Common myeloid progenitor, CD34-positive (primary cell): ENCODE measurements at regions not wholly inside any gene's neighbourhood (a gene's known extent, or its start where the extent isn't known, plus 50 kb on each side); places are given as distances from the start of the nearest gene placed in this dataset.

Experiments
- CTCF ChIA-PET: fragments of 350-600 bp; sonication (Branson Sonifier 250); formaldehyde crosslinking; loops from one replicate; lab custom pipeline; 2021; ENCODE audit warnings: antibody characterized with exemption; lab: Charles Lee
- POLR2A ChIA-PET: fragments of 350-600 bp; sonication (Branson Sonifier 250); formaldehyde crosslinking; loops from one replicate; lab custom pipeline; 2021; ENCODE audit warnings: antibody characterized with exemption; lab: Charles Lee
- DNase-seq, 3 donors: peaks; one replicate each; pipeline versions ENCODE4 v3.0.0 to v3.0.0-alpha.2; 2013
- H3K27ac ChIP-seq, 2 experiments: 1 replicate in 1 of 2; 2 replicates in 1 of 2; pipeline ENCODE4 v1.7.0; 2013; ENCODE audit warnings: inconsistent platforms in 2 of 2, low read length in 2 of 2, mild to moderate bottlenecking in 2 of 2, low read depth in 1 of 2, moderate library complexity in 1 of 2; ENCODE audit not compliant: severe bottlenecking in 2 of 2, insufficient read depth in 1 of 2, poor library complexity in 1 of 2
- H3K27me3 ChIP-seq, 5 experiments: replicated peaks in 2 of 5; 1 replicate in 3 of 5; 2 replicates in 2 of 5; pipeline versions ENCODE4 v1.6.1 to v1.7.0; 2013; ENCODE audit warnings: low read length in 4 of 5, mild to moderate bottlenecking in 2 of 5, moderate library complexity in 2 of 5, inconsistent platforms in 1 of 5; ENCODE audit not compliant: insufficient read depth in 5 of 5, control insufficient read depth in 4 of 5
- H3K36me3 ChIP-seq, 4 experiments: 1 replicate in 2 of 4; 2 replicates in 2 of 4; pipeline versions ENCODE4 v1.6.1 to v1.7.0; 2013; ENCODE audit warnings: low read length in 3 of 4, control low read depth in 1 of 4, mild to moderate bottlenecking in 1 of 4; ENCODE audit not compliant: control insufficient read depth in 4 of 4, insufficient read depth in 4 of 4
- H3K4me1 ChIP-seq, 4 experiments: 1 replicate in 3 of 4; 2 replicates in 1 of 4; pipeline versions ENCODE4 v1.6.1 to v1.7.1; 2013; ENCODE audit warnings: low read length in 3 of 4, mild to moderate bottlenecking in 3 of 4, control low read depth in 1 of 4, inconsistent platforms in 1 of 4, moderate library complexity in 1 of 4; ENCODE audit not compliant: control insufficient read depth in 4 of 4, insufficient read depth in 4 of 4; ENCODE audit errors: control extremely low read depth in 1 of 4
- H3K4me3 ChIP-seq, 7 experiments: 1 replicate in 4 of 7; 2 replicates in 3 of 7; pipeline versions ENCODE4 v1.5.1 to v1.7.0; 2013; ENCODE audit warnings: mild to moderate bottlenecking in 7 of 7, low read length in 6 of 7, moderate library complexity in 6 of 7, inconsistent platforms in 2 of 7, low read depth in 2 of 7, control low read depth in 1 of 7; ENCODE audit not compliant: insufficient read depth in 4 of 7, control insufficient read depth in 1 of 7; ENCODE audit errors: extremely low read depth in 1 of 7
- H3K9me3 ChIP-seq, 5 experiments: 1 replicate in 4 of 5; 2 replicates in 1 of 5; pipeline versions ENCODE4 v1.6.1 to v1.7.1; 2013; ENCODE audit warnings: low read length in 4 of 5, mild to moderate bottlenecking in 2 of 5, inconsistent platforms in 1 of 5, low read depth in 1 of 5, moderate library complexity in 1 of 5; ENCODE audit not compliant: control insufficient read depth in 4 of 5, insufficient read depth in 2 of 5; ENCODE audit errors: control extremely low read depth in 1 of 5
- WGBS: methylation state at CpG from one replicate; pipeline ENCODE4 v1.1.5; 2013; ENCODE audit not compliant: insufficient coverage; 5-methylcytosine and 5-hydroxymethylcytosine counted together

- CTCF ChIA-PET: no interaction called here
- WGBS: 95% methylated on average over 7 of the region's 7 CpGs
- H3K4me1 ChIP-seq: no peaks in the 10 kb centered on the region
- no peaks in the 10 kb centered on the region for H3K36me3 ChIP-seq
- H3K9me3 ChIP-seq: no peaks in the 10 kb centered on the region
- H3K4me3 ChIP-seq: no peak overlapping the region
- no peak for DNase-seq
- H3K27ac ChIP-seq: no peak overlapping the region
- peaks cover 0 to 5% (median 0%) of the 10 kb centered on the region in 5 experiments for H3K27me3 ChIP-seq
- POLR2A ChIA-PET: no interaction called here
These were observed 413.8 kb downstream of the BCL11B start for GRCh38 chr14:98858158-98858557.

DNA sequence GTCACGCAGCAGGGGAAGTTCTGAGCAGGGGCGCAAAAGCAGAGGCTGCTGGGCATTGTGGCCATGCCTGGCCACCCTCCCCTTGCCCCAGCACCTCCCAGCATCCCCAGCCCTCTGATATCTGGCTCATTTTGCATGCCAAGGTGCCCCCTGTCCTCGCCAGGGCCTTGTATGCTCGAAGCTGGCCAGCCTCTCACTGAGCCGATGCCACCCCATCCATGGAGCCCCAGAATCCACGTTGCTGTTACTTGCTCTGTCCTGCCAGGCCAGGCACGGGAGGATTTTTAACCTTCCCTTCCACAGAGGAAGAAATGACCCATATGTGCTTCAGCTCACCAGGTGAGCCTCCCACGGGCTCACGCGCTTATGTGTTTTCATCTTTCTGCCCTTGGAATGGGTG lies 413.4 kb downstream of the BCL11B start:
- ChIA-PET CTCF (no interaction called here), POLR2A (no interaction called here)
- Histone ChIP-seq H3K9me3 (no peaks in the 10 kb centered on the region), H3K27ac (no peak overlapping the region), H3K36me3 (no peaks in the 10 kb centered on the region), H3K27me3 (peaks cover 0 to 5% (median 0%) of the 10 kb centered on the region in 5 experiments), H3K4me1 (no peaks in the 10 kb centered on the region), H3K4me3 (no peak overlapping the region)
- no peak for DNase-seq
- WGBS: 95% methylated on average over 9 of the region's 10 CpGs

DNA sequence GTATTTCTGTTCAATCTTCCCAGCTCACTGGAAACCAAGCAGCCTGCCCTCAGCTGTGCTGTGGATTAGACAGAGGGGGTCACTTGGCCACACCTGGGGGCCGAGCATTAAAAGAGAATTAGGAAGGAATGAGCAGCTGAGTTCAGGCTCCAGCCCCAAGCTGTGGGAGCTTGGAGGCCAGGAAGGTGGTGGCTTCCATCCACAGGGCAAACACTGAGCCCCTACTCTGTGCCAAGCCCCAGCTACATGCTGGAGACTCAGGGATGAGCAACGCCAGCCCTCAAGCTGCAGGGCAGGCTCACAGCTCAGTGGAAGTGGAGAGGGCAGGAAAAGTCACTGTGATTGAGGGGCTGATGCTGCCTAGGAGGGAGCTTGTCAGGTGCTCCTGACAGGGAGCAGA lies 412.7 kb downstream of the BCL11B start:
- H3K4me3 ChIP-seq: no peak overlapping the region
- no peak overlapping the region for H3K27ac ChIP-seq
- POLR2A ChIA-PET: no interaction called here
- no peaks in the 10 kb centered on the region for H3K4me1 ChIP-seq
- peaks cover 0 to 5% (median 0%) of the 10 kb centered on the region in 5 experiments for H3K27me3 ChIP-seq
- H3K9me3 ChIP-seq: no peaks in the 10 kb centered on the region
- no peaks in the 10 kb centered on the region for H3K36me3 ChIP-seq
- WGBS: 76% methylated on average over 2 of the region's 2 CpGs
- DNase-seq: no peak
- CTCF ChIA-PET: no interaction called here

DNA sequence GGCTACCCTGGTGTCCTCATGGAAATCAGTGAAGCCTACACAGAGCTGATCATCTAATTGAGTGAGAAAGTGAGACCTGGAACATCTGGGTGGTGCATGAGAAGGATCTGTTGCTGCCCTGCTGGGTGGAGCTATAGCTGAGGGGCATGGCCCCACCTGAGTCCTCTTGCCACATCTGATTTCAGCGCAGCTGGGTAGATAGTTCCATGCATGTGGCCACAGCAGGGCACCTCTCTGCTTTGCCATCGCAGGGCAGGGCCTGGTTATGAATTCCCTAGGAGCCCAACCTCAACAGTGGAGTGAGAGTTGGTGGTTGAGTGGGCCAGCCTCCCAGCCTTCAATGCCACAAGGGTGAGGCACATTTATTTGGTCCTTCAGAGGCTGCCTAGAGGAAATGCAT lies 407.8 kb downstream of the BCL11B start:
- Histone ChIP-seq H3K27me3 (peaks cover 0 to 2% (median 0%) of the 10 kb centered on the region in 5 experiments), H3K27ac (no peak overlapping the region), H3K4me3 (no peak overlapping the region), H3K4me1 (no peaks in the 10 kb centered on the region), H3K36me3 (no peaks in the 10 kb centered on the region), H3K9me3 (no peaks in the 10 kb centered on the region)
- ChIA-PET POLR2A (no interaction called here), CTCF (no interaction called here)
- DNase-seq: no peak
- 94% methylated on average over 2 of the region's 2 CpGs for WGBS

DNA sequence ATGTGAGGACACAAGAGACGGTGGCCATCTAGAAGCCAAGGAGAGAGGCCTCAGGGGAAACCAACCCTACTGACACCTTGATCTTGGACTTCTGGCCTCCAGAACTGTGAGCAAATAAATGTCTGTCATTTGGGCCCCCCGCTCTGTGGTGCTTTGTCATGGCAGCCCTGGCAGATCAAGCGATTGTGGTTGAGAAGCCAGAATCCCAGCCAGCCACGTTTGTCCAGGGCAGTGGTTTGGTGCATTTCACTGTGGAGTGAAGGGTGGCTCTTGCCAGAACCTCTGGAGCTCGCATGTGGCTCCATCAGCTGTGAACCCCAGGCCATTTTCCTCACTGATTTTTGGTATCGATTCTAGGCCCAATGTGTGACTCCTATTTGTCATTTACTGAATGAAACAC lies 404.9 kb downstream of the BCL11B start:
- WGBS: 93% methylated on average over 6 of the region's 6 CpGs
- ChIA-PET POLR2A (no interaction called here), CTCF (no interaction called here)
- no peak for DNase-seq
- Histone ChIP-seq H3K4me3 (no peak overlapping the region), H3K27me3 (no peaks in the 10 kb centered on the region), H3K27ac (no peak overlapping the region), H3K9me3 (no peaks in the 10 kb centered on the region), H3K4me1 (no peaks in the 10 kb centered on the region), H3K36me3 (no peaks in the 10 kb centered on the region)

- POLR2A ChIA-PET: no interaction called here
- Histone ChIP-seq H3K36me3 (no peaks in the 10 kb centered on the region), H3K4me1 (no peaks in the 10 kb centered on the region), H3K9me3 (no peaks in the 10 kb centered on the region), H3K4me3 (no peak overlapping the region), H3K27ac (no peak overlapping the region), H3K27me3 (no peaks in the 10 kb centered on the region)
- no peak for DNase-seq
- 93% methylated on average over 9 of the region's 9 CpGs for WGBS
- CTCF ChIA-PET: no interaction called here
These were observed 404.3 kb downstream of the BCL11B start for GRCh38 chr14:98867726-98868125.

- Histone ChIP-seq H3K4me1 (no peaks in the 10 kb centered on the region), H3K4me3 (no peak overlapping the region), H3K27ac (no peak overlapping the region), H3K36me3 (no peaks in the 10 kb centered on the region), H3K27me3 (no peaks in the 10 kb centered on the region), H3K9me3 (peaks cover 0 to 4% (median 0%) of the 10 kb centered on the region in 5 experiments)
- POLR2A ChIA-PET: no interaction called here
- no peak for DNase-seq
- whole genome bisulfite sequencing: 74% methylated on average over 8 of the region's 10 CpGs
- CTCF ChIA-PET: no interaction called here
These were observed 403.1 kb downstream of the BCL11B start for GRCh38 chr14:98868866-98869265.
